WTC11 (cell line): ENCODE measurements at regions not wholly inside any gene's neighbourhood (a gene's known extent, or its start where the extent isn't known, plus 50 kb on each side); places are given as distances from the start of the nearest gene placed in this dataset.

Experiments used
- CREB1 ChIP-seq: sonication (generic); formaldehyde crosslinking; IDR thresholded peaks from 2 replicates; pipeline ENCODE4 v1.8.0; 2023; ENCODE audit warnings: mild to moderate bottlenecking, missing genetic modification reagents
- PRRX2 ChIP-seq: fragments of 250-450 bp; sonication (Bioruptor Pico); IDR thresholded peaks from 2 replicates; pipeline ENCODE4 v1.8.0; 2021; ENCODE audit warnings: mild to moderate bottlenecking
- TEAD1 ChIP-seq: sonication (generic); formaldehyde crosslinking; IDR thresholded peaks from 2 replicates; pipeline ENCODE4 v1.8.0; 2022; ENCODE audit warnings: mild to moderate bottlenecking, missing genetic modification reagents
- ZBTB21 ChIP-seq: sonication (generic); formaldehyde crosslinking; IDR thresholded peaks from 2 replicates; pipeline ENCODE4 v1.8.1; 2023; ENCODE audit warnings: mild to moderate bottlenecking, missing genetic modification reagents, borderline replicate concordance
- TF ChIP-seq, protein P1 (sequence below): sonication (generic); formaldehyde crosslinking; IDR thresholded peaks from 2 replicates; pipeline ENCODE4 v1.8.1; 2023; ENCODE audit warnings: mild to moderate bottlenecking, missing genetic modification reagents, moderate library complexity
- TF ChIP-seq, protein P2 (sequence below): fragments of 250-450 bp; sonication (Bioruptor Pico); conservative IDR thresholded peaks from 2 replicates; pipeline ENCODE4 v1.9.0; 2021; ENCODE audit warnings: mild to moderate bottlenecking
- TF ChIP-seq, protein P3 (sequence below): fragments of 200-600 bp; IDR thresholded peaks from 2 replicates; pipeline ENCODE4 v1.8.0; 2022; ENCODE audit warnings: antibody characterized with exemption
- TF ChIP-seq, protein P4 (sequence below): sonication (generic); formaldehyde crosslinking; IDR thresholded peaks from 2 replicates; pipeline ENCODE4 v1.8.1; 2023; ENCODE audit warnings: mild to moderate bottlenecking, missing genetic modification reagents
- TF ChIP-seq, protein P5 (sequence below): sonication (generic); formaldehyde crosslinking; IDR thresholded peaks from 2 replicates; pipeline ENCODE4 v1.8.1; 2022; ENCODE audit warnings: low read depth, missing genetic modification reagents, borderline replicate concordance

DNA sequence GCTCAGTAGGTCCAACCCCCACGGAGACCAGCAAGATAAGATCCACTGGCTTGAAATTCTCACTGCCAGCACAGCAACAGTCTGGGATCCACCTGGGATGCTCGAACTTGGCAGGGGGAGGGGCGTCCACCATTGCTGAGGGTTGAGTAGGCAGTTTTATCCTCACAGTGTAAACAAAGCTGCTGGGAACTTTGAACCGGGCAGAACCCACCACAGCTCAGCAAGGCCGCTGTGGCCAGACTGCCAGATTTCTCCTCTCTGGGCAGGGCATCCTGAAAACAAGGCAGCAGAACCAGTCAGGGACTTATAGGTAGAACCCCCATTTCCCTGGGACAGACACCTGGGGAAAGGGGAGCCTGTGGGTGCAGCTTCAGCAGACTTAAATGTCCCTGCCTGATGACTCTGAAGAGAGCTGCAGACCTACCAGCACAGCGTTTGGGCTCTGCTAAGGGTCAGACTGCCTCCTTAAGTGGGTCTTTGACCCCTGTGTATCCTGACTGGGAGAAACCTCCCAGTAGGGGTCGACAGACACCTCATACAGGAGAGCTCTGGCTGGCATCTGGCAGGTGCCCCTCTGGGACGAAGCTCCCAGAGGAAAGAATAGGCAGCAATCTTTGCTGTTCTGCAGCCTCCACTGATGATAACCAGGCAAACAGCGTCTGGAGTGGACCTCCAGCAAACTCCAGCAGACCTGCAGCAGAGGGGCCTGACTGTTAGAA lies 782.4 kb upstream of the EYS start:
- TF ChIP-seq, protein P1, sequence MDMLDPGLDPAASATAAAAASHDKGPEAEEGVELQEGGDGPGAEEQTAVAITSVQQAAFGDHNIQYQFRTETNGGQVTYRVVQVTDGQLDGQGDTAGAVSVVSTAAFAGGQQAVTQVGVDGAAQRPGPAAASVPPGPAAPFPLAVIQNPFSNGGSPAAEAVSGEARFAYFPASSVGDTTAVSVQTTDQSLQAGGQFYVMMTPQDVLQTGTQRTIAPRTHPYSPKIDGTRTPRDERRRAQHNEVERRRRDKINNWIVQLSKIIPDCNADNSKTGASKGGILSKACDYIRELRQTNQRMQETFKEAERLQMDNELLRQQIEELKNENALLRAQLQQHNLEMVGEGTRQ (CRISPR knock-in tag) = no peak
- TF ChIP-seq, protein P2, sequence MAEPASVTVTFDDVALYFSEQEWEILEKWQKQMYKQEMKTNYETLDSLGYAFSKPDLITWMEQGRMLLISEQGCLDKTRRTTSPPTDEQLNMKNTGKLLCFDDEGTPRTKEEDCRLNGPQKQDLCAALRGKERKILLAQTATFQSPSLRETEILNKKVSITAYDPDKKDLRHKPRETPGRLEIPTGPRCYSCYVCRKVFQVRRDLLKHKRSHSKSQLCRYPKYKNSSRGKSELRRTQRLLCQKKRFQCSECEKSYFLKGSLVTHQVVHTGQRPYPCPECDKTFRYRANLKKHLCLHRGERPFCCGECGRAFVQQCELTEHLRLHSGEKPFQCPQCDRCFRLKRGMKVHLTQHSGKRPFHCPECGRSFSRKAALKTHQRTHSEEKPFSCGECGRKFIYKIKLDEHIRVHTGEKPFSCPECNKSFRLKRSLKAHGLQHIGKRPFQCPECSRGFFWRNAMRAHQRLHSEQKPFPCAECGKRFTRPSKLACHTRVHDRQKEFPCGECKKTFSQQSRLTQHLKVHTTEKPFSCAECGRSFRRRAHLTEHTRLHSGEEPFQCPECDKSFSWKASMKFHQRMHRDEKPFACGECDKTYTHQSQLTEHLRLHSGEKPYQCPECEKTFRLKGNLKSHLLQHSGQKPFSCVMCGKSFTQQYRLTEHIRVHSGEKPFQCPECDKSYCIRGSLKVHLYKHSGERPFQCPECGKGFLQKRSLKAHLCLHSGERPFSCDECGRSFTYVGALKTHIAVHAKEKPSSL = no peak
- TF ChIP-seq PRRX2 (no peak), ZBTB21 (no peak), TEAD1 (CRISPR knock-in tag) (no peak), CREB1 (CRISPR knock-in tag) (no peak)
- TF ChIP-seq, protein P3, sequence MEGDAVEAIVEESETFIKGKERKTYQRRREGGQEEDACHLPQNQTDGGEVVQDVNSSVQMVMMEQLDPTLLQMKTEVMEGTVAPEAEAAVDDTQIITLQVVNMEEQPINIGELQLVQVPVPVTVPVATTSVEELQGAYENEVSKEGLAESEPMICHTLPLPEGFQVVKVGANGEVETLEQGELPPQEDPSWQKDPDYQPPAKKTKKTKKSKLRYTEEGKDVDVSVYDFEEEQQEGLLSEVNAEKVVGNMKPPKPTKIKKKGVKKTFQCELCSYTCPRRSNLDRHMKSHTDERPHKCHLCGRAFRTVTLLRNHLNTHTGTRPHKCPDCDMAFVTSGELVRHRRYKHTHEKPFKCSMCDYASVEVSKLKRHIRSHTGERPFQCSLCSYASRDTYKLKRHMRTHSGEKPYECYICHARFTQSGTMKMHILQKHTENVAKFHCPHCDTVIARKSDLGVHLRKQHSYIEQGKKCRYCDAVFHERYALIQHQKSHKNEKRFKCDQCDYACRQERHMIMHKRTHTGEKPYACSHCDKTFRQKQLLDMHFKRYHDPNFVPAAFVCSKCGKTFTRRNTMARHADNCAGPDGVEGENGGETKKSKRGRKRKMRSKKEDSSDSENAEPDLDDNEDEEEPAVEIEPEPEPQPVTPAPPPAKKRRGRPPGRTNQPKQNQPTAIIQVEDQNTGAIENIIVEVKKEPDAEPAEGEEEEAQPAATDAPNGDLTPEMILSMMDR = no peak
- TF ChIP-seq, protein P4, sequence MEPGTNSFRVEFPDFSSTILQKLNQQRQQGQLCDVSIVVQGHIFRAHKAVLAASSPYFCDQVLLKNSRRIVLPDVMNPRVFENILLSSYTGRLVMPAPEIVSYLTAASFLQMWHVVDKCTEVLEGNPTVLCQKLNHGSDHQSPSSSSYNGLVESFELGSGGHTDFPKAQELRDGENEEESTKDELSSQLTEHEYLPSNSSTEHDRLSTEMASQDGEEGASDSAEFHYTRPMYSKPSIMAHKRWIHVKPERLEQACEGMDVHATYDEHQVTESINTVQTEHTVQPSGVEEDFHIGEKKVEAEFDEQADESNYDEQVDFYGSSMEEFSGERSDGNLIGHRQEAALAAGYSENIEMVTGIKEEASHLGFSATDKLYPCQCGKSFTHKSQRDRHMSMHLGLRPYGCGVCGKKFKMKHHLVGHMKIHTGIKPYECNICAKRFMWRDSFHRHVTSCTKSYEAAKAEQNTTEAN (CRISPR knock-in tag) = no peak
- TF ChIP-seq, protein P5, sequence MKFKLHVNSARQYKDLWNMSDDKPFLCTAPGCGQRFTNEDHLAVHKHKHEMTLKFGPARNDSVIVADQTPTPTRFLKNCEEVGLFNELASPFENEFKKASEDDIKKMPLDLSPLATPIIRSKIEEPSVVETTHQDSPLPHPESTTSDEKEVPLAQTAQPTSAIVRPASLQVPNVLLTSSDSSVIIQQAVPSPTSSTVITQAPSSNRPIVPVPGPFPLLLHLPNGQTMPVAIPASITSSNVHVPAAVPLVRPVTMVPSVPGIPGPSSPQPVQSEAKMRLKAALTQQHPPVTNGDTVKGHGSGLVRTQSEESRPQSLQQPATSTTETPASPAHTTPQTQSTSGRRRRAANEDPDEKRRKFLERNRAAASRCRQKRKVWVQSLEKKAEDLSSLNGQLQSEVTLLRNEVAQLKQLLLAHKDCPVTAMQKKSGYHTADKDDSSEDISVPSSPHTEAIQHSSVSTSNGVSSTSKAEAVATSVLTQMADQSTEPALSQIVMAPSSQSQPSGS = no peak
